Hepatocyte (in vitro differentiated cells): ENCODE measurements at regions not wholly inside any gene's neighbourhood (a gene's known extent, or its start where the extent isn't known, plus 50 kb on each side); places are given as distances from the start of the nearest gene placed in this dataset.
"Not testable (repeated sequence)": the region's sequence is repeated elsewhere in the genome, so short reads cannot be mapped to it uniquely, and the experiment has no call there.

Source experiments
- EZH2 ChIP-seq: fragments of 200-600 bp; sonication (generic); IDR thresholded peaks from 2 replicates; pipeline ENCODE4 v1.6.1; 2016; ENCODE audit warnings: antibody characterized with exemption, mild to moderate bottlenecking, borderline replicate concordance
- EZH2phosphoT487 ChIP-seq: fragments of 200-600 bp; sonication (generic); IDR thresholded peaks from one replicate; pipeline ENCODE4 v1.6.1; 2018; ENCODE audit warnings: antibody characterized with exemption, mild to moderate bottlenecking, low read depth, moderate library complexity; ENCODE audit not compliant: unreplicated experiment, severe bottlenecking
- TF ChIP-seq, protein P1 (sequence below): fragments of 200-600 bp; sonication (generic); IDR thresholded peaks from 2 replicates; pipeline ENCODE4 v1.5.1; 2016; ENCODE audit warnings: antibody characterized with exemption, mild to moderate bottlenecking; ENCODE audit not compliant: poor library complexity

- TF ChIP-seq, protein P1, sequence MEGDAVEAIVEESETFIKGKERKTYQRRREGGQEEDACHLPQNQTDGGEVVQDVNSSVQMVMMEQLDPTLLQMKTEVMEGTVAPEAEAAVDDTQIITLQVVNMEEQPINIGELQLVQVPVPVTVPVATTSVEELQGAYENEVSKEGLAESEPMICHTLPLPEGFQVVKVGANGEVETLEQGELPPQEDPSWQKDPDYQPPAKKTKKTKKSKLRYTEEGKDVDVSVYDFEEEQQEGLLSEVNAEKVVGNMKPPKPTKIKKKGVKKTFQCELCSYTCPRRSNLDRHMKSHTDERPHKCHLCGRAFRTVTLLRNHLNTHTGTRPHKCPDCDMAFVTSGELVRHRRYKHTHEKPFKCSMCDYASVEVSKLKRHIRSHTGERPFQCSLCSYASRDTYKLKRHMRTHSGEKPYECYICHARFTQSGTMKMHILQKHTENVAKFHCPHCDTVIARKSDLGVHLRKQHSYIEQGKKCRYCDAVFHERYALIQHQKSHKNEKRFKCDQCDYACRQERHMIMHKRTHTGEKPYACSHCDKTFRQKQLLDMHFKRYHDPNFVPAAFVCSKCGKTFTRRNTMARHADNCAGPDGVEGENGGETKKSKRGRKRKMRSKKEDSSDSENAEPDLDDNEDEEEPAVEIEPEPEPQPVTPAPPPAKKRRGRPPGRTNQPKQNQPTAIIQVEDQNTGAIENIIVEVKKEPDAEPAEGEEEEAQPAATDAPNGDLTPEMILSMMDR, result not testable (repeated sequence)
- not testable (repeated sequence) for TF ChIP-seq EZH2phosphoT487, EZH2
Measured at GRCh38 chrY:12453318-12453717, 247.7 kb upstream of the USP9Y start.
